ENCODE measurements at regions not wholly inside any gene's neighbourhood (a gene's known extent, or its start where the extent isn't known, plus 50 kb on each side); places are given as distances from the start of the nearest gene placed in this dataset.

DNA sequence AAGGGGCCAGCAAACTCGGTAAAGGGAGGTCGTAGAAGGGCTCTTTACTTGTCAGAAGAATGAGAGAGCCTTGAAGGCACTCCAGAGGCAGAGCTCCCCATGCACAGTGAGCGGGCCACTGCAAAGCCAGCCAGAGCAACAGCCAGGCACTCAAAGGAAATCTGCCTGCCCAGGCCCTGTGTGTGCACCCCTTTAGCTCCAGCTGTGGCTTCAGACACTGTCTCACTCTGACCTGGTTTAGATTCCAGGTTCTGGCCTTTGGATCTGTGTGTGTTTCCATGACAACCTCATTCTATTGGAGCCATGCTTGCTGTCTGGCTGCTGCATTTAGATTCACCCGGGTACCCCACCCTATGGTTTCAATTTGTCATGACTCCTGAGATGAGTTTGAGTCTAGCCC is 170.3 kb downstream of the CAPZA3 start:
- TF ChIP-seq, protein P1, sequence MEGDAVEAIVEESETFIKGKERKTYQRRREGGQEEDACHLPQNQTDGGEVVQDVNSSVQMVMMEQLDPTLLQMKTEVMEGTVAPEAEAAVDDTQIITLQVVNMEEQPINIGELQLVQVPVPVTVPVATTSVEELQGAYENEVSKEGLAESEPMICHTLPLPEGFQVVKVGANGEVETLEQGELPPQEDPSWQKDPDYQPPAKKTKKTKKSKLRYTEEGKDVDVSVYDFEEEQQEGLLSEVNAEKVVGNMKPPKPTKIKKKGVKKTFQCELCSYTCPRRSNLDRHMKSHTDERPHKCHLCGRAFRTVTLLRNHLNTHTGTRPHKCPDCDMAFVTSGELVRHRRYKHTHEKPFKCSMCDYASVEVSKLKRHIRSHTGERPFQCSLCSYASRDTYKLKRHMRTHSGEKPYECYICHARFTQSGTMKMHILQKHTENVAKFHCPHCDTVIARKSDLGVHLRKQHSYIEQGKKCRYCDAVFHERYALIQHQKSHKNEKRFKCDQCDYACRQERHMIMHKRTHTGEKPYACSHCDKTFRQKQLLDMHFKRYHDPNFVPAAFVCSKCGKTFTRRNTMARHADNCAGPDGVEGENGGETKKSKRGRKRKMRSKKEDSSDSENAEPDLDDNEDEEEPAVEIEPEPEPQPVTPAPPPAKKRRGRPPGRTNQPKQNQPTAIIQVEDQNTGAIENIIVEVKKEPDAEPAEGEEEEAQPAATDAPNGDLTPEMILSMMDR (IDR thresholded peaks at IDR 0.05): no peak
- no peak for TF ChIP-seq POLR2A (IDR thresholded peaks at IDR 0.05; ENCODE audit: low read depth)
- no peak for TF ChIP-seq EP300 (IDR thresholded peaks at IDR 0.05)
- TF ChIP-seq POLR2AphosphoS5 (IDR thresholded peaks at IDR 0.05): no peak
